ENCODE measurements at regions not wholly inside any gene's neighbourhood (a gene's known extent, or its start where the extent isn't known, plus 50 kb on each side); places are given as distances from the start of the nearest gene placed in this dataset.

DNA sequence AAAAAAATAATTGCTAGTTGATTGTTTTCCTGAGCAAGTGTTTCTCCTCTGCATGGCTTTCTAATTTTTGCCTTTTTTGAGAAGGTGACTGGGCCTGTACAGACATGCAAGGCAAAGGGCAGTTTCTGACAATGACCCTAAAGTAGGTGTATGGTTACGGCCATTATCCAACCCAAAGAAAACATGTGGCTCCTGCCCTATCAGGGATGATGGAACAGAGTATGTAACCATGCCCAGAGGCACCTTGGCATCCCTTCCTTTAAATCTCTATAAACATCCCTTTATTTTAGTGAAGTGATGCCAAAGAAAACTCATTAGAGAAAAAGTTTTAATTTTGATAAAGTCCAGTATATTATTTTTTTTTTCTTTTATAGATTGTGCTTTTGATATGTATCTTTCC is 217.5 kb downstream of the LPIN1 start:
- no peak overlapping the region for H3K4me3 ChIP-seq (ENCODE audit: low read depth, low read length)
- TF ChIP-seq, protein P1, sequence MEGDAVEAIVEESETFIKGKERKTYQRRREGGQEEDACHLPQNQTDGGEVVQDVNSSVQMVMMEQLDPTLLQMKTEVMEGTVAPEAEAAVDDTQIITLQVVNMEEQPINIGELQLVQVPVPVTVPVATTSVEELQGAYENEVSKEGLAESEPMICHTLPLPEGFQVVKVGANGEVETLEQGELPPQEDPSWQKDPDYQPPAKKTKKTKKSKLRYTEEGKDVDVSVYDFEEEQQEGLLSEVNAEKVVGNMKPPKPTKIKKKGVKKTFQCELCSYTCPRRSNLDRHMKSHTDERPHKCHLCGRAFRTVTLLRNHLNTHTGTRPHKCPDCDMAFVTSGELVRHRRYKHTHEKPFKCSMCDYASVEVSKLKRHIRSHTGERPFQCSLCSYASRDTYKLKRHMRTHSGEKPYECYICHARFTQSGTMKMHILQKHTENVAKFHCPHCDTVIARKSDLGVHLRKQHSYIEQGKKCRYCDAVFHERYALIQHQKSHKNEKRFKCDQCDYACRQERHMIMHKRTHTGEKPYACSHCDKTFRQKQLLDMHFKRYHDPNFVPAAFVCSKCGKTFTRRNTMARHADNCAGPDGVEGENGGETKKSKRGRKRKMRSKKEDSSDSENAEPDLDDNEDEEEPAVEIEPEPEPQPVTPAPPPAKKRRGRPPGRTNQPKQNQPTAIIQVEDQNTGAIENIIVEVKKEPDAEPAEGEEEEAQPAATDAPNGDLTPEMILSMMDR (IDR thresholded peaks at IDR 0.05; ENCODE audit: insufficient read depth, low read length): no peak
- DNase-seq (ENCODE audit: low read depth): no peak

DNA sequence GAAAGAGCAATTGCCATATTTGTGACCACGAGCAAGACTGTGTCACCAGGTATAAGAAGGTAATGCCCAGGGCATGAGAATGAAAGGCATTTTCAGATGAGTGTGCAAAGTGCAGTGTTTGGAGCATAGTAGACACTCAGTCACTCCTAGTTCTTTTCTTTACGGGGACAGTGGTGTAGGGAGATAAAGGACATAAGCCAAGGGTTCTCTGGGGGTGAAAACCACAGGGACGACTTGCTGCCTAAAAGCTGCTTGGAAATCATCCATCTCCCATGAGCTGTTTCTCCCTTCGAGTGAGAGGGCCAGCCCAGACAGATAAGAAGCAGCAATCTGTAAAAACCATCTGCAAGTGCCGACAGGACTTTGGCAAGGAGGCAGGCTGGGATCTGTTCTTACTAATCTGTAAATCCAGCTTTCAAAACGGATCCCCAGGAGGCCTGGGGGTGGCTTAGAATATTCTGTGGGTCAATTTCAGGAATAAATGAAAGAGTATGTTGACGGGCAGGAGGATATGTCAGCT is 221.6 kb downstream of the LPIN1 start:
- TF ChIP-seq, protein P1 (IDR thresholded peaks at IDR 0.05; ENCODE audit: insufficient read depth, low read length): no peak
- H3K4me3 ChIP-seq (ENCODE audit: low read depth, low read length): no peak overlapping the region
- peak; percentile 90 for DNase-seq (ENCODE audit: low read depth)

DNA sequence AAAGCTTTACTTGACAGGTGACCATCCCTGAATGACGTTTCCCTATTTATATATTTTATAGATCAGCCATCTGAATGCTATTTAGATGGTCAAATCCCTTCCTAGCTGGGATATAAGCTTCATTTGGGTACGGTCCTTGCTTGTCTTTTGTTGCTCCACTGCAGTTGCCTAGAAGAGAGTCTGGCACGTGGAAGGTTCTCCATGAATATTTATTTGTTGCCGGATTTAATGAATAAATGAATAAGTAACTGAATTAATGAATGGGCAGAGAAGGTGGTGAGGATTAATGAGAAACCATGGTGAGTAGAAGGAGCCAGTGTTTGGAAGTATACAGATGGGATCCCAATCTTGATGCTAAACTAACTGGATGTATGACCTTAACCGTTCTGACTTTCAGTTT is 222.1 kb downstream of the LPIN1 start:
- no peak for DNase-seq (ENCODE audit: low read depth)
- H3K4me3 ChIP-seq (ENCODE audit: low read depth, low read length): no peak overlapping the region
- TF ChIP-seq, protein P1 (IDR thresholded peaks at IDR 0.05; ENCODE audit: insufficient read depth, low read length): no peak

DNA sequence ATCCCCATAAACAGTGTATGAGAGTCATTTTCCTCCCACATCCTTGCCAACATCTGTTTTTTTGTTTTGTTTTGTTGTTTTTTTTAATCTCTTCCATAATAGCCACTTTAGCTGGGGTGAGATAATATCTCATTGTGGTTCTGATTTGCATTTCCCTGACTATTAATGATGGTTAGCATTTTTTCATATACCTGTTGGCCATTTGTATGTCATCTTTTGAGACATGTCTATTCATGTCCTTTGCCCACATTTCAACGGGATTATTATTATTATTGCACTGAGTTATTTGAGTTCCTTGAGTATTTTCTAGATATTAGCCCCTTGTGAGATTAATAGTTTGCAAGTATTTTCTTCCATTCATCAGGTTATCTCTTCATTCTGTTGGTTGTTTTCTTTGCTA is 223.3 kb downstream of the LPIN1 start:
- no peak for DNase-seq (ENCODE audit: low read depth)
- H3K4me3 ChIP-seq (ENCODE audit: low read depth, low read length): no peak overlapping the region
- TF ChIP-seq, protein P1 (IDR thresholded peaks at IDR 0.05; ENCODE audit: insufficient read depth, low read length): no peak

DNA sequence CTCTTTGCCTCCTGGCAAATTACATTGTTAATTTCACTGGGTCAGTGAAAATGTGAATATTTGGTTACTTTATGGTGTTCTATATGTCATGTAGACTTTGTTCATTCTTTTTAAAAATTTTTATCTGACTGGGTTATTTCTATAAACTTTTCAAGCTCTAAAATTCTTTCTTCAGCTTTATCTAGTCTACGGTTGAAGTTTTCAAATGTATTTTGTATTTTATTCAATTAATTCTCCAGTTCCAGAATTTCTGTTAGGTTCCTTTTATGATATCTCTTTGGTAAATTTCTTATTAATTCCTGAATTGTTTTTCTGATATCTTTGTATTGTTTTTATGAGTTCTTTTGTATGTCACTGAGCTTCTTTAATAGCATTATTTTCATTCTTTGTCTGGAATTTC is 228.1 kb downstream of the LPIN1 start:
- DNase-seq (ENCODE audit: low read depth): no peak
- TF ChIP-seq, protein P1 (IDR thresholded peaks at IDR 0.05; ENCODE audit: insufficient read depth, low read length): no peak
- no peak overlapping the region for H3K4me3 ChIP-seq (ENCODE audit: low read depth, low read length)

DNA sequence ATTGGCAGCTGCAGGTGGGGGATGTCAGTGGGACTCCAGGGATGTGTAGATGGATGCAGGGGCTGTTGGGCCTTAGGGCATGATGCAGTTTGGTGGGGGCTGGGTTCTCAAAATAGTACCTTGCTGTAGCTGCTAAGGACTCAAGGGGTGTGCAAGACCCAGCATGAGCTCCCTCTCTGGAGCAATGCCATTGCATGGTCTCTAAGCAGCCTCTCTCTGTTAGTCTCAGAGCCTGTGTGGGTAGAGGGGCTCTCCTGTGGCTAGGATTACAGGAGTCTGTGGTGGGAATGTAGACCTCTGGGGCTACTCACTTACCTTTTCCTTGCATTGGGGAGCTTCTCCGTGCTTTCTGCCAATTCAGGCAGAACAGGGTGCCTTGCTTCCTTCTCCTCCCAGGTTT is 228.9 kb downstream of the LPIN1 start:
- DNase-seq (ENCODE audit: low read depth): no peak
- TF ChIP-seq, protein P1 (IDR thresholded peaks at IDR 0.05; ENCODE audit: insufficient read depth, low read length): no peak
- no peak overlapping the region for H3K4me3 ChIP-seq (ENCODE audit: low read depth, low read length)

DNA sequence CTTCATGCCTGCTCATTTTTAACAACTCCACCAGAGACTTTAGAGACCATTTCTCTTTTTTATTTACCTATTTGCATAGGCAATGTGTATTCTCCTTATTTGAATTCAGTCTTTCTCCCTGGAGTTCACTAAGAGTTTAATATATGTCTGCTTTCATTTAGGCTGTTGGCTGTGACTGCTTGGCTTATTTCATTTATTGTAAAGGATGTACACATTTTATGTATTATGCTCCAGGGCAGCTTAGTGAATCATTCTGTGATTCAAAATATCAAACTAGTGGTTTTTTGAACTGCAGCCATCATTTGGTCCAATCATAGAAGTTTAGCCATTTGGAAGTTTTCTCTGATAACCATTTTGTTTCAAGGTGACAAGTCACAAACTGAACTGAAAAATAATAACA is 229.6 kb downstream of the LPIN1 start:
- TF ChIP-seq, protein P1 (IDR thresholded peaks at IDR 0.05; ENCODE audit: insufficient read depth, low read length): no peak
- no peak overlapping the region for H3K4me3 ChIP-seq (ENCODE audit: low read depth, low read length)
- DNase-seq (ENCODE audit: low read depth): no peak
